GM12892 (cell line): ENCODE measurements at regions not wholly inside any gene's neighbourhood (a gene's known extent, or its start where the extent isn't known, plus 50 kb on each side); places are given as distances from the start of the nearest gene placed in this dataset.

Experiments
- POLR2A ChIP-seq: IDR thresholded peaks from 2 replicates; pipeline ENCODE4 v1.6.1; 2011; ENCODE audit warnings: low read depth, low read length, control low read depth
- POLR2AphosphoS5 ChIP-seq: IDR thresholded peaks from 2 replicates; pipeline ENCODE4 v1.6.1; 2011; ENCODE audit warnings: low read depth, low read length, control low read depth
- TAF1 ChIP-seq: IDR thresholded peaks from 2 replicates; pipeline ENCODE4 v1.6.1; 2011; ENCODE audit warnings: low read depth, mild to moderate bottlenecking, control low read depth, low read length, borderline replicate concordance

GRCh38 chr7:18087687-18088078 lies 60.0 kb upstream of the PRPS1L1 start:
- TF ChIP-seq POLR2A (no peak), POLR2AphosphoS5 (no peak), TAF1 (no peak)
